LNCAP (cell line): ENCODE measurements at regions not wholly inside any gene's neighbourhood (a gene's known extent, or its start where the extent isn't known, plus 50 kb on each side); places are given as distances from the start of the nearest gene placed in this dataset.

Source experiments
- CTCF ChIP-seq: fragments of 450-650 bp; IDR thresholded peaks from 2 replicates; pipeline ENCODE4 v1.5.1; 2017; ENCODE audit warnings: mild to moderate bottlenecking

DNA sequence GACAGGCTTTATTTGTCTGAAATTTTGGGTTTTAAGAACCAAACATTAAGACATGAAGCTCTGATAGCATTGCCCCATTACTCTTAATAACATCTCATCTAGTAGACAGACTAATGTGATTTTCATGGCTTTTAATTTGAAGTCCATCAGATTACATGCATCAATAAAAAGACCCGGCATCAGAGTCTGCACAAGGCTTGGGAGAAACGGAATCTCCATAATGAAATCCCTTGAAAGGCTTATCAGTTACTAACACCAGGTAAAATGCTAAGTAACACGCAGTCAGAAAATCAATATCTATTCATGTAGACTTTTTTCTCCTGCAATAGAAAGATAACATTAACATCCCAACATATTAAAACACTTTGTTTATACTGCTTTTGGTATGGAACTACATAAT, 1485.2 kb upstream of the DDX18 start:
- no peak for TF ChIP-seq CTCF

- no peak for TF ChIP-seq CTCF
Observed at GRCh38 chr2:116340690-116341089, 1473.8 kb upstream of the DDX18 start.

DNA sequence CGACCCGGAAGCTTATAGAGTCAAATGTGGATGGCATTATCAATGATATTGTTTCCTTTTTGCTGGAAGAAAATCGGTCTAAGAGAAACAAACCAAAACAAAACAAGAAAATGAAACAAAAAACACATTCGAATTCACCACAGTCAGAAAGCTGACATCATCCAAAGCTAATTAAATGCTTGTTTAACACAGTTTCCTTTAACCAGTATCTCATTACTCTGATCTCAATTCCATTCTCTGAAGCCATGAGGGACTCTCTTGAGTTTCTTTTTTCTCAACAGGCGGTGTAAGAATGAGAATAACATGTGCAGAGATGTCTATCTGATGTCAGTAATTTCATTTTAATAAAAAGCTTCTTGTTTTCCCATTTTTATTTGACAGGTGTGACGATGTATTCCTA, 1448.3 kb upstream of the DDX18 start:
- TF ChIP-seq CTCF: no peak

DNA sequence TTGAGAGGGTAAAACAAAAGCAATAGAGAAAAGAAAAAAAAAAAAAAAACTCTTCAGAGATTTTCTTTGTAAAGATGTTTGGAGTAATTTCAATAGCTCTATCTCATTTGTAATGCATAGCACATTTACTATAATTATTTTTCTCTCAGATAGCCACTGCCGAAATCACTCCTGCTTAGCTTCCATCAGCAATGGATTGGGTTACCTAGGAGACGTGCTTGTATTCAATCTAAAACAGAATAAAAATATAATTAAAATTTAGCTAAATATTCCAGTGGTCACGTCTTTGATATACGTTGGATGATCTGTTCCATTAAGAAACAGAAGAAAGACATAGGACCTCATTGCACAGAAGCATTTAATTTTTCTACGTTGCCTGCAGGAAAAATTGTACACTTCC, 1435.7 kb upstream of the DDX18 start:
- no peak for TF ChIP-seq CTCF

GRCh38 chr2:116411211-116411610, 1403.3 kb upstream of the DDX18 start:
- no peak for TF ChIP-seq CTCF

- no peak for TF ChIP-seq CTCF
Observed at GRCh38 chr2:116413659-116414058, 1400.8 kb upstream of the DDX18 start.

GRCh38 chr2:116416731-116417377, 1397.6 kb upstream of the DDX18 start:
- no peak for TF ChIP-seq CTCF

- TF ChIP-seq CTCF: peak; percentile 21; the same call in 1 of the 2 replicates
Observed at GRCh38 chr2:116435648-116436047, 1378.8 kb upstream of the DDX18 start.
